Putamen (tissue), 1 donor: ENCODE measurements at regions not wholly inside any gene's neighbourhood (a gene's known extent, or its start where the extent isn't known, plus 50 kb on each side); places are given as distances from the start of the nearest gene placed in this dataset.

Experiments used
- DNase-seq: peaks from one replicate; pipeline ENCODE4 v3.0.0-alpha.2; 2016; ENCODE audit warnings: low spot score

DNA sequence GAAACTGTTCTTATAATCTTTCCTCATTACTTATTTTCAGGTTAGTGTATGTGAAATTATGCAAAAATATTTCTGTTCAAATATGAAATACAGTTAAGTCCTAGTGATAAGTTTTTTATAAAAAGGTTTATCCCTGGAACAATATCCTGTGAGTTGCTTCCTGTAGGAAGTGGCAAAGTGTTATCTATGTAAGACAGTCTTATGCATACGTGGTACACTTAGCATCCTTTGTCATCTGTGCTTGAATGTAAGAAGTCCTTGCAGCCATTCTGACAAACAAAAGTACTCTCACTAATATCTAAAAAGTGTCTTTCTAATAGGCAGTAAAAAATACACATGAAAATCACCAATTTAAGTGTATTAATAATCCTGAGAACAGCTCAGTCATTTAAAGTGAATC, 372.5 kb upstream of the BCHE start:
- no peak for DNase-seq

DNA sequence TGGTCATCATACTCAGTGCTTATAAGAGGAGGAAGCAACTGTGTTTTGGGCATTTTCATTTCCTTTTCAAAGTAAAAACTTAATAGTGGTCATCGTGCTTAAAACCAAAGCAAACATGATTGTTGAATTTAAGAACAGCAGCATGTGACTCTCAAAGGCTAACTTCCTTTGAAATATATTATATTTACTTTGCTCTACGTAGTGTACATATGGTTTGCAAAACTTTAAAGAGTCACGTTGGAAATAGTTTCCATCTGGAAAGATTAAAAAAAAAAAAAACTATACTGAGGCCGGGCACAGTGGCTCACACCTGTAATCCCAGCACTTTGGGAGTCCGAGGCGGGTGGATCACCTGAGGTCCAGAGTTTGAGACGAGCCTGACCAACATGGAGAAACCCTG, 367.9 kb upstream of the BCHE start:
- DNase-seq: no peak

DNA sequence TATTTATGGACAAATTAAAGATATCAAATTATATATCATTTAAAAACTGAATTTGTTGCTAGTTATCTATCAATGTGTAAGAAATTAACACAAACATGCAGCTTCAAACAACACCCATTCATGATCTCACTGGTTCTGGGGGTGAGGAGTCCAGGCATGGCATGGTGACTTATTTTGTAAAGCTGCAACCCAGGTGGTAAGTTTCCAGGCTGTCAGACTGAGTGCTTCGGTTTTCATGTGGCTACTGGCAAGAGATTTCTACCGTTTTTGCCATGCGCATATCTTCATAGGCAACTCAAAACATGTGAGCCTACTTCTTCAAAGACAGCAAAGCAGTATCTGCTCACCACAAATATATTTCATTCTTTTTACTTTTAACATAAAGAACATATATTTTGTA, 364.3 kb upstream of the BCHE start:
- no peak for DNase-seq

DNA sequence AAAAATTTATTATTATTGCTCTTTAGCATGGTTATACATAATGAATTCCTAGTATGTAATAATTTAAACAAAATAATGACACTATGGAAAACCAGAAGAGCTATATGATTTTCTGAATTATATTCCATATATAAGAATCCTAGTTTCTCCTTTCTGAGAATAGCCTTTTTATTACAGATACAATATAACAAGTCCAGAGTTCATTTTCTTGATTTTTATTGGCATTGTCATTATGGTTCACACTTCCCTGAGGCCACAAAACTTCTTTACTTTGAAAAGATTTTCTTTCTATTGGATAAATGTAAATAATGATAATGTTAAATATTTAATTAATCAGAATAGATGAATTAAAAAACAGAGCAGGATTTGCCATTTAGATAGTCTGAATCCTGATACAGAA, 362.3 kb upstream of the BCHE start:
- no peak for DNase-seq

DNA sequence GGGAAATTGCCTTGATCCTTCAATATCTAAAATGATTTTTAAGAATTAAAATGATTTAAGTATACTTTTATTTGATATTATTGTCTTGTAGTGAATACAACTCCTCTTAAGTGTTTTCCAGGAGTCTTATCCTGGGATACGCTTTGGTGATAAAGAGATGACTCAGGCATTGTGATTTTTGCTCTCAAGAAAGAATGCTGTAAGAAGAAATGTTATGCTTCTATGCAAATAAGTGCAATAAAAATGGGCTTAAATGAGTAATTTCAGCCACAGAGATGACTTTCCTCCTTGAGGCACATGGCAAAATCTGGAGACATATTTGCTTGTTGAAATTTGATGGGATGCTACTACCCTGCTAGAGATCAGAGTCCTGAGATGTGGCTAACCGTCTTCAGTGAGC, 358.6 kb upstream of the BCHE start:
- DNase-seq: no peak

DNA sequence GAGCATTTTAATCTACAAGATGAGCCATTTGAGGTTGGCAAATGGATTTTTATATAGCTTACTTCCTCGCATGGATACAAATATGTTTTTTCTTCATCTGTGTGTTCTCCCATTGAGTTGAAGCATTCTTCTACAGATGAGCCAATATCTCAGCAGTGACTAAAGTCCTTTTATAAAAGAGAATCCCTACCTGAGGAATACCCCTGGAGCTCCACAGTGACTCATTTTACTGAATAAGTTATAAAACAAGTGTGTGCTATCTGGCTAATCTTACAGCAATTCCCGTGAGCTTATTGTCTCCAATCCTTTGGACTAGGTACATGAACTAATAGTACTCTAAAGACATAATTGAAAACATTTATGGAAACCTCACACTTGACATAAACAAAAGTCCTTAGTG, 354.2 kb upstream of the BCHE start:
- no peak for DNase-seq

DNA sequence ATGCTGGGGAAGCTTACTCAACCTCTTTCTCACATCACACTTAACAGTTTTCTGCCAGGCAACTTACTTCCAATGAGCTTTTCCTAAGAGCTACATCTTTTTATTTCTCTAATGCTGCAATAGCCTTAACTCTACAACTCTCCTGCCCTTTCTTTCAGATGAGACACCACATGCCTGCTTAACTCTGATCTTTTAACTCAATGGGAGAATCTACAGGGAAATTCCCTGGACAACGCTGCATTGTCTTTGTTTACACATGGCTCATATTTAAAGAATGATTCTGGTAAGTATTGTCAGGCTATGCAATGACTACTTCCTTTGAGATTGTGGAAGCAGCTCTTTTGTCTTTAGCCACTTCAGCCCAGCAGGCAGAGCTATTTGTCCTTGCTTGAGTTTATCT, 353.1 kb upstream of the BCHE start:
- no peak for DNase-seq

DNA sequence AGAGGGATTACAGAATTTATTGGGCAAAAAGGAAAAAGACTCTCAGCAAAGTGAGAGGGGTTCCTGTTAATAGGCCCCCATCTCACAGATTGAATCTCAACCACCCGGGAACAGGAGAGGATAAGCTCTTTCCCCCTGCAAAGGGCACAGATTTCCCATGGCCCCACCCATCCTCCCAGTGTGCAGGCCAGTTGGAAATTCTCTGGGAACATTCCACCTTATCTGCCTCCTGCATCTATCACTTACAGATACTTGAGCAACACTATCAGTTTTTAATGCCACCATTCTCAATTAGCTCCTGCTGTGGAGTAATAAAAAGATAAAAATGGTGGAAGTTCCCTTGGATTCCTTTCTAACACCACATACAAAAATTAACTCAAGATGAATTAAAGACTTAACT, 350.0 kb upstream of the BCHE start:
- no peak for DNase-seq

DNA sequence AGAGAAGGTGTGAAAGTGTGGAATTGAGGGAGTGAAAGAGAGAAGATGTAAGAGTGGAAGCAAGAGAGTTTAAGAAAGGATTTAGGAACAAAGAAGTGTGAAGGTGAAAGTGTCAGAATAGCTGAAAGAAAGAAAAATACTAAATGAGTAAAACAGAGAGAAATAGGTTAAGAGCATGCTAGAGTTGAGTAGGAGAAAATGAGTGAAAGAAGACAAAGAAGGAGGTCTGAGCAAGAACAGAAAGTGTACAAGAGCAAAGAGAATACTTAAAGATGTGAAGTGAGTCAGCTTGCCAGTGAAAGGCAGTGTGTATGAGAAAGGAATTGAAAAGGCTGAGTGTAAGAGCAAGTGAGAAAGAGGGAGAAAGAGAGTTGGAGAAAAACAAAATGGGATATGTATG, 348.8 kb upstream of the BCHE start:
- DNase-seq: no peak

DNA sequence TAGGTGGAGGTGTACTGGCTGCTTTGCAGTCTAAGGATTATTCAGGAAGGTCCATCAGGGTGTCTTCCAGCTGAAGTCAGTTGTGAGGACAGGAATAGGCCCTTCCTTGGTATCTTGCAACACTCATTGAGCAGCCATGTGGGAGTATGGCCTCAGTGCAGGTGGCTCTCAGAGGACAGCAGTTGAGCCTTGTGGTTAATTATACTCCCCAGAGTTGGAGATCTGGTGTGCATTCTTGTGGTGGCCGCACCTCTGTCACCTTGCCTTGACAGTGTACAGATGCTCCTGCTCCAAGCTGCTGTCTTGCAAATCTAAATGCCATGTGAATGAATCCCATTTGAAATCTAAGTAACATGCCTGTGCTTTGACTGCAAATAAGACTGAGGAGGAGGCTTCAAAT, 339.9 kb upstream of the BCHE start:
- DNase-seq: no peak

DNA sequence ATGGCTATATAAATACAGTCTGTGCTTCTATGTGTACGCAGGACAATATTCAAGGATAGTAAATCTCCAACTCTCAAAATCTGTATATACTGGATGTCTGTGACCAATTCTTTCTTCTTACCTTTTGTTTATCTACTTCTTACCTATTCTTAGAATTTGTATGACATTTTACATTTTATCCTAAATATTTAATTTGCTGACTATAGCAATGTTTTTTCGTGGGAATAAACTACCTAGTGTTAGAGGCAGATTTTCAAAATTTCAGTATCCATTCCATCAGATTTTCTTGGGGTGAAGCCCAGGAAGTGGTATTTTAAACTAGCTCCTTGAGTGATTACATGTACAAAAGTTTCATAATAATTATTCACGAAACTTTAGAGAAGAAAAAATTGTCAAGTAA, 334.5 kb upstream of the BCHE start:
- no peak for DNase-seq

DNA sequence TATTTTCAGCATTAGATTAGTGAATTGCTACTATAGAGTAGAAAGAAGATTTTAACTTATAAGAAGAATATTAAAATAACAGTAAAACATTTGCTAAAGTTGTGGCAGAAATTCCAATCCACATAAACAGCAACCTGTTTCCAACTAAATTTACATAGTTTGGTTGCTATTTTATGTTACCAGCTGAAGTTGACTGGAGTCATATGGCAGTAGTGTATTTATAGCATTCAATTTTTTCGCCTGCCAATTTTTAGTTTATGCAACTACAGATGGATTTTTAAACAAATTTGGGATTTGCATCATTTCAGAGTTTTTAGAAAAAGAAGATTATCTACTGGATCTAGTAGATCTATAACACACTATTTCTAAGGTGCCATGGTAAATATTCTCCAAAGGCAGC, 332.5 kb upstream of the BCHE start:
- DNase-seq: no peak

DNA sequence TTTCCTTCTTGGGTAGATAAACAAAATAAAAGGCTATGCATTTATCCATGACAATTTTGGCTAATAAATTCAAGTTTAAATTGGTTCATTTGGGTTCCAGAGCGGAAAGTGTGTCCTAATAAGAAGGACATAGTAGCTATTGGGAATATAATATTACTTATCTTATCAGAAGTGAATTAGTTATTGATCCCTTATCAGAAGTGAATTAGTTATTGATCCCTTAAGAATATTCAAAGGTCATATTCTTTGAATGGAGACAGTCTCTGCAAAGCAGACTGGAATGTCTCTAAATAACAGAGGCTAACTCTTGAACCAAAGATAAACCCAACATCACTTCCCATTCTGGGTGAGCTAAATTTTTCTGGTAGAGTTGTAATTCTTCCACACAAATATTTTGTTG, 290.7 kb upstream of the BCHE start:
- no peak for DNase-seq

DNA sequence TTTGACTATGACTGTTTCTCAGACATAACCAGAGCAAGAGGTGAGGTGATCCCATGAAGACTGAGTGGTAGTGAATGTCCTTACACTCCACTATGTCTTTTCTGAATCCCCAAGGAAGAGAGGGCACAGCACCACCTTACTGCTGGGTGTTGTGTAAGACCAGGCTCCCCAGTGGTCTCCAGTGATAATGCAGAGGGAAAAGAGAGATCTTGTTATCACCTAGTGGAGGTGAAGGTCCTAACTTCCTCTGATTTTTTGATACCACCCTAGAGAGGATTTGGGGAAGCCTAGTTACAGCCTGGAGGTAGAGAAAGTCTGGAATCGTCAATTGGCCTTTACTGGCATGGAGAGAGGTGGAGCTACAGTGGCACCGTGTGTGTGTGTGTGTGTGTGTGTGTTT, 288.0 kb upstream of the BCHE start:
- DNase-seq: no peak

DNA sequence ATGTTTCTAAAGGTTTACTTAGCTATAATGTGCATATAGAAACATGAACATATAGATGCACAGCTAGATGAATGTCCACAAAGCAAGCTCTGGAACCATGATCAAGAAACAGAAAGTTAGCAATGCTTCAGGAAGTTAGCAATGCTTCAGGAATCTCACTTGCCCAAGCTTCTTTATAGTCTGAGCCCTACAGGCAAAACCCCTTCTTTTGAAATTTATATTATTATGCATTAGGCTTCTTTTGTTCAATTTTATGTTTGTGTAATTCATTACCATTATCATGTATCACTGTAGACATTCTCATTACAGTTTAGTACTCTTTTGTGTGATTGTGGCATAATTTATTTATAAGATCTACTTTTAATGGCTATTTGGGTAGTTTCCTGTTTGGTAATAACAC, 286.4 kb upstream of the BCHE start:
- no peak for DNase-seq

DNA sequence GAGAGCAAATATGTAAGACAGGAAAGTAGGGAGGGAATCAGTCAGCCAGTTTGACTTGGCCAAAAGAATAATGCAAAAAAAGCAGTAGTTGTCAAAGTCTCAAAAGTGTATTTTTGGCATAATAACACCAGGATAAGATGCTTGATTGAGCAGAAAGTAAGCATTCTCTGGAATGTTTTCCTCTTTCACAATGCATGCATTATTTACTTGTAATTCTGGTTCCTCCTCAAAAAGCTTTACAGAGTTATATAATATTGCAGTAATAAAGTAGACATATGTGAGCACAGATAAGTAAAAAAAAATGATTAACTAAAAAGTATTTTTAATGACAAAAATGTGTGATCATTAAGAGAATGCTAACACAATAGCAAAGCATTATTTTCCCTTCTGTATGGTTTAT, 285.9 kb upstream of the BCHE start:
- no peak for DNase-seq

DNA sequence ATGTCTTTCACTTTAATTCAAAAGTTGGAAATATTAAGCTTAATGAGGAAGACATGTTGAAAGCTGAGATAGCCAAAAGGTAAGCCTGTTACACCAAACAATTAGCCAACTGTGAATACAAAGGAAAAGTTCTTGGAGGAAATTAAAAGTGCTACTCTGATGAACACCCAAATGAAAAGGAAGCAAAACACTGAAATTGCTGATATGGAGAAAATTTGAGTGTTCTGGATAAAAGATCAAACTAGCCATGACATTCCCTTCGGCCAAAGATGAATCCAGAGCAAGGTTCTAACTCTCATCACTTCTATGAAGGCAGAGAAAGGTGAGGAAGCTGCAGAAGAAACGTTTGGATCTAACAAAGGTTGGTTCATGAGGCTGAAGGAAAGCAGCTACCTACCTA, 280.8 kb upstream of the BCHE start:
- DNase-seq: no peak

DNA sequence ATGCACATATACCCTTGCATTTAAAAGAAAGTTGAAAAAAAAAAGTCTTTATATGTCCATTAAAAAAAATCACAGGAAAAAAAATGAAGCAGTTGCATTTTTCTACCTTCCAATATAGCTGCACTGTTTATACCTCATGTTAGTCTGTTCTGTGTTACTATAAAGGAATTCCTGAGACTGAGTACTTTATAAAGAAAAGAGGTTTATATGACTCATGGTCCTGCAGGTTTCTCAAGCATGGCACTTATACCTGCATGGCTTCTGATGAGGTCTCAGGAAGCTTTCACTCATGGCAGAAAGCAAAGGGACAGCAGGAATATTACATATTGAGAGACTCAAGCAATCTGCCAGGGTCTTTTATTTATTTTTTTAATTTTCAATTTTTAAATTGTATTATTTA, 277.2 kb upstream of the BCHE start:
- DNase-seq: no peak

DNA sequence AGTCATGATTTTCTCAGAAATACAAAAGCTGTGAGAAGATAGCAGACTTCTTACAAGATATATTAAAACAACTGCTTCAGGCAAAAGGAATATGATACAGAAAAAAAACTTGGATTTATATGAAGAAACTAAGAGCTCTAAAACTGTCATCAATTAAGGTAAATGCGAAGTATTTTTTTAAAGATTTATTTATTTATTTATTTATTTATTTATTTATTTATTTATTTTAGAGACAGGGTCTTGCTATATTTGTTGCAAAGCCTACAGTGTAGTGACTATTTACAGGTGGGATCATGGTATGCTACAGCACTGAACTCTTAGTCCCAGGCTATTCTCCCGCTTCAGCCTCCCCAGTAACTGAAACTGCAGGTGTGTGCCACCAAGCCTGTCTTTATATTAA, 274.3 kb upstream of the BCHE start:
- no peak for DNase-seq

DNA sequence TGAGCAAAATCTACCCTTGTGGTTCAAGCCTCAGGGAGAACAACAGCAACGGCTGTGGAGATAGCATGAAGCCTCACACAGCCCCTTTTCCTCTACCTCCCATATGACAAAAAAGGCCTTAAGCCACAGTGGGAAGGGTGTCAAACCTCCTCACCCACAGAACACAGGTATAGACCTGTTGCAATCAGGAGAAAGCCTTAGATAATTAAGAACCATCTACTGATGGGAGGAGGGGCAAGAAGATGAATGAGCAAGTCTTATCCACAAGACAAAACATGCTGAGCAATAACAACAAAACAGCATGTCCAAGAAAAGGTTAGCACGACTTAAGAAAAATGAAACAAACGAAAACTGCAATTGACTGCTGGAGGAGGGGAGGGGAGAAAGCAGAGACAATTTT, 272.9 kb upstream of the BCHE start:
- DNase-seq: no peak

DNA sequence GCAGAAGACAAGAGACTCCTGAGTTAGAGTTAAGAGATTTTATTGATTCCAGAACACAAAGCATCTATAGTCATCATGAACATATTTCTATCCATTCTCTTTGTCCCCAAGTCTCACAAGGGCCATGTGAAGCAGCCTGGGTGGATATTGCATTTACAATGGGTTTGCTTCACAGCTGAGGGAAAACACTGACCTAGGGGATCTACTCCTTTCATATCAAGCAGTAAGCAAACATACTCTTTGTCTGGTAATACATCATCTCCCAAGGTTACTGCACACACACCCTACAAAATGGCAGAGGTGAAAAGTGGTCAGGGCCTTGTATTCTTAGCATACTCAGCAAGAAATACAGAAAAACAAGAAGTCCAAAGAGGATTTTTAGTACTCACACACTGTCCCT, 267.7 kb upstream of the BCHE start:
- DNase-seq: no peak

DNA sequence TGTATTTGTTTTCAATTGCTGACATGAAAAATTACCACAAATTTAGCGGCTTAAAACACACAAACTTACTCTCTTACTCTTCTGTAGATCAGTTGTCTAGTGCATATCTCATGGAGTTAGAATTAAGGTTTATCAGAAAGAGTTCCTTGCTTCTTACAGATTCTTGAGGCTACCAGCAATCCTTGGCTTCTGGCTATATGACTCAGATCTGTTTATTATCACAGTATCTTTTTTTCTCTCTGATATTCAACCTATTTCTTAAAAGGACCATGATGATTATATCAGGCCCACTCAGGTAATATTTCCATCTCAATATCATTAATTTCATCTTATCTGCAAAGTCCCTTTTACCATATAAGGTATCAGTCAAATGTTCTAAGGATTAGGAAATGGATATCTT, 263.5 kb upstream of the BCHE start:
- no peak for DNase-seq

DNA sequence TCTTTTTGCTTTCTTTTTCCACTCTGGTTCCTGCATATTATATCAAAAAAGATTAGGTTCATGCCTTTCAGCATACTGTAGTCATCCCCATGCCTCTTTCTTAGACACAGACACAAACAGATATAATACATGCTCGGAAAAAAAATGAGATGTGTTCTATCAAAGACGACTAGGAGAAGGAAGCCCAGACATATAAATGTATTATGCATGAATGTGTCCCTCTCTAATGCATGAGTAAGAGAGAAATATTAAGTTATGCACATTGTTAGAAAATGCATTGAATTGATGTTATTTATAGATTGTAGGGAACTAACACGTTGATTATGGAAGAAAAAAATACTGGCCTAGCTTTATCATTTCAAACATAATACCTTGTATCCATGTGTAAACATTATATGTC, 252.4 kb upstream of the BCHE start:
- no peak for DNase-seq

DNA sequence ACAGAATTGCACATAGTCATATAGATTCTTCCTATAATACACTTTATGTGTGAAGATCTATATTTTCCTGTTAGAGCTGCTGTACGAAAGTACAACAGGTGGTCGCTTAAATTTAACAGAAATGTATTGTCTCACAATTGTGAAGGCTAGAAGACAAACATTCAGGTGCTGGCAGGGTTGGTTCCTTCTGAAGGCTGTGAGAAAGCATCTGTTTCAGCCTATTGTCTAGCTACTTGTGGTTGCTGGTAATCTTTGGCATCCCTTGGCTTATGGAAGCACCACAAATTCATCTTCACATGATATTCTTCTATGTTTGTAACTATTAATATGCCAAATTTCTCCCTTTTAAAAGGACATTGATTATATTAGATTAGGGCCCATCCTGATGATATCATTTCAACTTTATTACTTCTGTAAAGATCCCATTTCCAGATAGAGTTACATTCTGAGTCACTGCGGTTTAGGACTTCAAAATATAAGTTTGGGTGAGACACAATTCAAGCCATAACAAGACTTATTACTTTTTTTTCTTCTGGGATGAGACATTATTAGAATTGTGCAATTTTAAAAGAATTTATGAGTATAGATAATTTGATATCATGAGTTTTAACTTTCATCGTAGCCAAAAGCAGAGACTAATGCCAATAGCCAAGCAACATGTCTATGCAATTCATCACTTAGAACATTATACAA, 248.1 kb upstream of the BCHE start:
- no peak for DNase-seq

DNA sequence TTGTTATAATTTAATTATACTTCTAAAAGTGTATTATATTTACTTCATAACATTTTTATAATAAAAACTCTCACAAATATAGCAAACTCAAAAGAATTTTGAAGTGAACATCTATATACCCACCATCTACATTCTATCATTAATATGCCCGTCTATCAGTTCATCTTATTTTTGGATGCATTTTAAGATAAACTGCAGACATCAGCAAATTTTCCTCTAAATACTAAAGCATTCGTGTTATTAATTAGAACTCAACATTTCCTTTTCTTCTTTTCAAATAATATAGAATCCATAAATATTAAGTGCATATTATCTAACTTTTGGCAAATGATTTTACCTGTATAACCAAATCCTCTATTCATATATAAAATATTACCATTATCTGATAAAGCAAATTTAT, 242.9 kb upstream of the BCHE start:
- no peak for DNase-seq
